OCI-LY7 (cell line): ENCODE measurements at regions not wholly inside any gene's neighbourhood (a gene's known extent, or its start where the extent isn't known, plus 50 kb on each side); places are given as distances from the start of the nearest gene placed in this dataset.

ENCODE experiments used
- BruUV-seq: library from RNA; stranded (reverse); fragments of 400-500 nt; replicated peaks from 2 replicates; lab custom pipeline; 2021; lab: Mats Ljungman, UMichigan
- CTCF ChIA-PET: fragments of 300-600 bp; sonication (Branson Sonifier 250); formaldehyde crosslinking; loops from one replicate; lab custom pipeline; 2022; ENCODE audit warnings: antibody characterized with exemption; ENCODE audit not compliant: unreplicated experiment; lab: Charles Lee
- POLR2A ChIA-PET: fragments of 300-600 bp; sonication (Branson Sonifier 250); formaldehyde crosslinking; loops from one replicate; lab custom pipeline; 2022; ENCODE audit warnings: antibody characterized with exemption; lab: Charles Lee
- DNase-seq: peaks from one replicate; pipeline ENCODE4 v3.0.0-alpha.2; 2015; ENCODE audit warnings: low spot score
- H2AFZ ChIP-seq: fragments of 200-600 bp; sonication (generic), shearing (Covaris generic); 2 replicates; pipeline ENCODE4 v1.6.1; 2014; ENCODE audit warnings: mild to moderate bottlenecking, antibody characterized with exemption, low read length, moderate library complexity
- H3K27ac ChIP-seq: fragments of 200-600 bp; sonication (generic); 2 replicates; pipeline ENCODE4 v1.5.1; 2014; ENCODE audit warnings: mixed run types, low read depth, mild to moderate bottlenecking, moderate library complexity, low read length, inconsistent platforms; ENCODE audit not compliant: poor library complexity, severe bottlenecking
- H3K36me3 ChIP-seq: fragments of 200-600 bp; sonication (generic); 2 replicates; pipeline ENCODE4 v1.6.1; 2014; ENCODE audit warnings: mild to moderate bottlenecking, antibody characterized with exemption, low read length, moderate library complexity, mixed read lengths; ENCODE audit not compliant: insufficient read depth
- H3K4me1 ChIP-seq: fragments of 200-600 bp; sonication (generic); 2 replicates; pipeline ENCODE4 v1.5.1; 2014; ENCODE audit warnings: mild to moderate bottlenecking, low read length; ENCODE audit not compliant: insufficient read depth, poor library complexity, severe bottlenecking
- H3K4me2 ChIP-seq: fragments of 200-600 bp; sonication (generic); 2 replicates; pipeline ENCODE4 v1.6.1; 2014; ENCODE audit warnings: mild to moderate bottlenecking, low read length
- H3K4me3 ChIP-seq: fragments of 200-600 bp; sonication (generic); 2 replicates; pipeline ENCODE4 v1.5.1; 2014; ENCODE audit warnings: mild to moderate bottlenecking, low read depth, low read length; ENCODE audit not compliant: poor library complexity, severe bottlenecking
- H3K79me2 ChIP-seq: fragments of 200-600 bp; sonication (generic); 2 replicates; pipeline ENCODE4 v1.6.1; 2016; ENCODE audit warnings: low read depth, mild to moderate bottlenecking, low read length, moderate library complexity, mixed read lengths; ENCODE audit not compliant: insufficient read depth
- H3K9me2 ChIP-seq: fragments of 200-600 bp; sonication (generic); 2 replicates; pipeline ENCODE4 v1.6.1; 2016; ENCODE audit warnings: mild to moderate bottlenecking, low read length, mixed read lengths; ENCODE audit not compliant: insufficient read depth
- H3K9me3 ChIP-seq: fragments of 200-600 bp; sonication (generic); 2 replicates; pipeline ENCODE4 v1.6.1; 2014; ENCODE audit warnings: mild to moderate bottlenecking, mixed run types, low read length, mixed read lengths
- H4K20me1 ChIP-seq: fragments of 200-600 bp; sonication (generic); 2 replicates; pipeline ENCODE4 v1.6.1; 2014; ENCODE audit warnings: mild to moderate bottlenecking, antibody characterized with exemption, low read length, moderate library complexity, mixed read lengths; ENCODE audit not compliant: insufficient read depth
- CTCF ChIP-seq: fragments of 200-600 bp; sonication (generic); conservative IDR thresholded peaks from 2 replicates; pipeline ENCODE4 v1.5.1; 2014; ENCODE audit warnings: mild to moderate bottlenecking, antibody characterized with exemption, low read length, moderate library complexity, mixed read lengths
- EZH2phosphoT487 ChIP-seq: fragments of 200-600 bp; sonication (generic); IDR thresholded peaks from 2 replicates; pipeline ENCODE4 v1.6.1; 2018; ENCODE audit warnings: low read depth, borderline replicate concordance, mild to moderate bottlenecking, mixed run types, antibody characterized with exemption, low read length, moderate library complexity, mixed read lengths
- intact Hi-C: fragments of 100-400 bp; cut with micrococcal nuclease; formaldehyde crosslinking; loops from one replicate; pipeline ENCODE4 v1.10.0; 2022; ENCODE audit not compliant: unreplicated experiment

GRCh38 chr13:72165276-72165675, 298.3 kb upstream of the DACH1 start:
- Histone ChIP-seq H3K79me2 (no peaks in the 10 kb centered on the region), H3K9me3 (no peaks in the 10 kb centered on the region), H3K9me2 (no peaks in the 10 kb centered on the region), H4K20me1 (no peaks in the 10 kb centered on the region), H3K27ac (no peak overlapping the region), H3K4me1 (no peaks in the 10 kb centered on the region), H2AFZ (no peak overlapping the region), H3K4me2 (no peak overlapping the region), H3K4me3 (no peak overlapping the region), H3K36me3 (no peaks in the 10 kb centered on the region)
- BruUV-seq: no TSS peak
- CTCF ChIA-PET: no interaction called here
- no peak for DNase-seq
- intact Hi-C loops: no loop called here
- TF ChIP-seq EZH2phosphoT487: no peak
- TF ChIP-seq CTCF: no peak
- POLR2A ChIA-PET: interaction anchor here (1.1 kb wide), 1 partner anchor 11 kb away, joined by 6 read pairs; no protein-coding TSS in a partner anchor

- CTCF ChIA-PET: no interaction called here
- Histone ChIP-seq H3K9me2 (no peaks in the 10 kb centered on the region), H3K36me3 (no peaks in the 10 kb centered on the region), H3K4me2 (no peak overlapping the region), H3K27ac (no peak overlapping the region), H4K20me1 (no peaks in the 10 kb centered on the region), H3K79me2 (no peaks in the 10 kb centered on the region), H3K4me1 (no peaks in the 10 kb centered on the region), H3K4me3 (no peak overlapping the region), H2AFZ (no peak overlapping the region), H3K9me3 (no peaks in the 10 kb centered on the region)
- intact Hi-C loops: no loop called here
- POLR2A ChIA-PET: interaction anchor here (1.1 kb wide), 1 partner anchor 11 kb away, joined by 6 read pairs; no protein-coding TSS in a partner anchor
- TF ChIP-seq EZH2phosphoT487 (no peak), CTCF (no peak)
- no TSS peak for BruUV-seq
- DNase-seq: no peak
These were observed 297.8 kb upstream of the DACH1 start for GRCh38 chr13:72164811-72165210.

GRCh38 chr13:72163678-72164077, 296.7 kb upstream of the DACH1 start:
- H4K20me1 ChIP-seq: no peaks in the 10 kb centered on the region
- no peak overlapping the region for H3K4me2 ChIP-seq
- no peak overlapping the region for H3K4me3 ChIP-seq
- intact Hi-C loops: no loop called here
- ChIA-PET CTCF (no interaction called here), POLR2A (no interaction called here)
- no peak for TF ChIP-seq CTCF
- TF ChIP-seq EZH2phosphoT487: no peak
- BruUV-seq: no TSS peak
- no peaks in the 10 kb centered on the region for H3K36me3 ChIP-seq
- H2AFZ ChIP-seq: no peak overlapping the region
- H3K27ac ChIP-seq: no peak overlapping the region
- no peaks in the 10 kb centered on the region for H3K79me2 ChIP-seq
- no peak for DNase-seq
- H3K9me2 ChIP-seq: no peaks in the 10 kb centered on the region
- no peaks in the 10 kb centered on the region for H3K4me1 ChIP-seq
- no peaks in the 10 kb centered on the region for H3K9me3 ChIP-seq
